Stimulated activated effector memory CD8-positive, alpha-beta T cell treated with anti-CD3 and anti-CD28 coated beads, Interleukin-12 subunit alpha, Interleukin-12 subunit beta, amount 100 ng/mL, for 72 hours (primary cell): ENCODE measurements at regions not wholly inside any gene's neighbourhood (a gene's known extent, or its start where the extent isn't known, plus 50 kb on each side); places are given as distances from the start of the nearest gene placed in this dataset.
"Not testable (repeated sequence)": the region's sequence is repeated elsewhere in the genome, so short reads cannot be mapped to it uniquely, and the experiment has no call there.

ENCODE experiments used
- ATAC-seq: fragments of 150-1000 bp; cut with Tn5 transposase; 2 replicates; pipeline ENCODE4 v1.10.0; 2021
- DNase-seq, 2 donors: peaks; one replicate each; pipeline ENCODE4 v3.0.0; 2021 to 2022; ENCODE audit warnings: low spot score in 2 of 2
- H3K27ac Mint-ChIP-seq: one replicate; pipeline ENCODE4 v1.8.0; 2022; ENCODE audit warnings: mild to moderate bottlenecking, mixed read lengths
- H3K36me3 Mint-ChIP-seq: one replicate; pipeline ENCODE4 v1.8.0; 2022; ENCODE audit warnings: mild to moderate bottlenecking, mixed read lengths
- H3K4me1 Mint-ChIP-seq: one replicate; pipeline ENCODE4 v1.8.0; 2022; ENCODE audit warnings: mixed read lengths
- H3K4me3 Mint-ChIP-seq: one replicate; pipeline ENCODE4 v1.8.0; 2022; ENCODE audit warnings: mild to moderate bottlenecking, mixed read lengths
- H3K9me3 Mint-ChIP-seq: one replicate; pipeline ENCODE4 v1.8.0; 2022; ENCODE audit warnings: mixed read lengths

DNA sequence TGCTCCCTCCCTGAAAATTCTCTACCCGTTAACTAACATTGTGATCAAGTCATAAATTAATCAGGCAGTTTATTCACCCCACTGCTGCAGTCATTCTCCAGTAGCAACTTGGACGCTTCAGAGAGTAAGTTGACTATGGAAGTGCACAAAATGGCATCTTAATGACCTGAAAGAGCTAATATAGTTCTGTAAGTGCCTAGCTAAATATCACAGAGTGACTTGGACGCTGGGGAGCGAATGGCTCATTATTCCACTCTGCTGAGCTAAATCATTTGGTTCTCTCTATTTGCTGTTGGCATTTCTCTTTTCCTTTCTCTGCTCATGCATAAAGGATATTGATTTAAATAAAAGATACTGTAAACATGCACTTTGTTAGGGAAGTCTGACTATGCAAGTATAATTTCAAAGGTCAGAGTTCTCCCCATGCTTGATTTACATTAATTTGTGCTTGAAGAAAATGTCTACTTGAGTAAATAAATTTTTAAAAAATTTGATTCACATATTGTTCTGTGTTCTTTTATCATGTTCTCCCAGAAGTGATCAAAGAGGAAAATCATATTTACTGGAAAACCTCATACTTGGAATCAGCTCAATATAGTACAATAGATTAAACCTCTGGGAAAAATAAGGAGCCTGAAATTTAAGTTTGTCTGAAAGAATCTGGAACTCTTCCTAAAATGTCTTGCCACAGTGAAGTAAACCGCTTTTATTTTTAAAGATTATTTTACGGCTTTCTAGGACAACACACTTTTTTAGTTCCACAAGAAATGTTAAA lies 169.5 kb upstream of the HAPLN1 start:
- H3K36me3 Mint-ChIP-seq: no peaks in the 10 kb centered on the region
- H3K9me3 Mint-ChIP-seq: peaks cover under 1% of the 10 kb centered on the region
- H3K4me1 Mint-ChIP-seq: no peaks in the 10 kb centered on the region
- ATAC-seq (no peak), DNase-seq (no peak)
- H3K27ac Mint-ChIP-seq: no peak overlapping the region
- H3K4me3 Mint-ChIP-seq: no peak overlapping the region

DNA sequence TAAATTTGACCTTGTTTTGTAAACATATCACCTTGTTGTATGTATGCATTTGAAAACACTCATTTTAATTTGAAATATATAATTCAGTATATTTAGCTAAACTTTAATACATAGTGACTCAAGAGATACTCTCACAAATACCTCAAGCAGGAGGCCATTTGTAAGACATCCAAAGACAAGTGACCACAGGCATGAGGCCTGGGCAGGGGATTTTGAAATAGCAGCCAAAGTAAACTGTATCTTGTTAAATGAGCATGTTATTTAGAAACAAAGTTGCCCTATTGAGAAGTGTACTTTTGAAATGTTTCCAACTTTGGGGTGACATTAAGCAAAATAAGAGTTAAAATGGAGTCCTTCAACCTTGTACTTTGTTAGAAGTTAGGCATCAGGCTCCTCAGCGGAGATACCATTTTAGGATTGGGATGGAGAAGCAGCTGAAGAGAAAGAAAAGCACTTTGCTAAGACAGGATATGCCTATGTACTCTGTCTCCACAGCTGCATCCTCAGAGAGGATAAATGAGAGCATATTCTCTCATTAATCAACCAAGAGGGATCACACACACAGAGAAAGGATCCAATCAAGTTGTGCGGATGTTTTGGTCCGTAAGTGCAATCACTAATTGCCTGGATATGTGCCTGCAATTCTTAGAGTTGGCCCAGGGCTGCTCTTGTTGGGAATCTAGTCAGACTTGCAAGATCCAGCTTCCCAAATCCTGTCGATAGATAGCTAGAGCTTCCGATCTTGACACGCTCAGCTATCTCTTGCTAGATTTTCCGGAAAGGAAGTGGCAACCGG lies 157.5 kb upstream of the HAPLN1 start:
- DNase-seq: no peak
- no peak for ATAC-seq
- no peak overlapping the region for H3K4me3 Mint-ChIP-seq
- H3K9me3 Mint-ChIP-seq: no peaks in the 10 kb centered on the region
- H3K27ac Mint-ChIP-seq: no peak overlapping the region
- H3K36me3 Mint-ChIP-seq: no peaks in the 10 kb centered on the region
- no peaks in the 10 kb centered on the region for H3K4me1 Mint-ChIP-seq

DNA sequence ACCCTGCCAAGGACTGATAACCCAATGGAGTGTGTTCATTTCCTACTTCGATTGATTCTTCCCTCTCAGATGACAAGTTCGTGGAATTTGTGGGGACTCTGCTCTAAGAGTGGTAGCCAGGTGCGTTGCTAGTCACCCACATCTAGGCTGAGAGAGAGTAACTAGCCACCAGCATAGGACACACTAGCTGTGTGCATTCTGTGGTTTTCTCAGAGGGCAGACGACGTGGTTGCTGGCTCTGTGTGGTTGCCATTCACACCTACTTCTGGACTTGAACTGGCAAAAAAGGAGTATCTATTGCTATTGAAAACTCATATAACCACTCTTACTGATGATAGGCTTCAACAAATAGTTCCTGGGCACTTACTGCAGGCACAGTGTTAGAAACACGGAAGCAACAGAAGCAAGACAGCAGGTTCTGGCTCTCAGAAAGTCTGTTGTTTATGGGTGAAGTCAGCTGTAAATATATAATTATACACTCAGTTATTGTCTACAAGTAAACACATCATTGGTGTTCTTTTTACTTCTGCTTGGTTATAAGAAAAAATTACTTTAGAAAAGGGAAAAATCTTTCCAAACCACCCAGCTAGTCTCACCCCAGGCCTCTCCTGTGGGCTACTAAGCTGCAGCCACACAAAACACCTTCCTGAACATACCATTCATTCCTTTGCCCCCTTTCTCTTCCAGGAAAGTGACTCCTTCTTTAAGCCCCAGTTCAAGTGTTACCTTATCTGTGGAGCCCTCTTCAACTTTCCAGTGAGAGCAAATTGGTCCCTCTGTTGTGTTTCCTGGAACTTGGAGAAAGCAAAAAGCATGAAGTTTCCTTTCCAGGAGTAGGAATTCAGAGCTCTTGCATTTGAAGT lies 151.1 kb upstream of the HAPLN1 start:
- no peak overlapping the region for H3K4me3 Mint-ChIP-seq
- DNase-seq (no peak), ATAC-seq (no peak)
- H3K27ac Mint-ChIP-seq: no peak overlapping the region
- peaks cover 2% of the 10 kb centered on the region for H3K9me3 Mint-ChIP-seq
- no peaks in the 10 kb centered on the region for H3K4me1 Mint-ChIP-seq
- H3K36me3 Mint-ChIP-seq: no peaks in the 10 kb centered on the region

DNA sequence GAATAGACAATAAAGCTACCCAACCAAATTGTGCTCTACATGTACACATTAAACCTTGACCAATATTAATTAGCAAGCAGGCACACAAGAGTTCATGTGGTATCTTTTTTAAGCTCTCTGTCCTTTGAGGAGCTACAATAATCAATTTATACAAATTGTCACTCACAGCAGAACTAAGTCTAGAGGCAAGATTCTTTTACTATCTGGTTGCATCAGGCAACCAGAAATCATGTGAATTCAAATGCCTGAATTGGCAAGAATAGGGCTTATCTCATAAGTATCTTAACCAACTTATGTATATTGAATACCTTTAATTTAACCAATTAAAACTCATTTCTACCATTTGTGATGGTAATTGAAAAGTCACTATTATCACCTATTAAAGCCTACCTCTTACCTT lies 145.5 kb upstream of the HAPLN1 start:
- Mint-ChIP-seq H3K36me3 (no peaks in the 10 kb centered on the region), H3K4me1 (no peaks in the 10 kb centered on the region), H3K9me3 (peaks cover 3% of the 10 kb centered on the region), H3K4me3 (no peak overlapping the region), H3K27ac (no peak overlapping the region)
- no peak for ATAC-seq
- DNase-seq: no peak

DNA sequence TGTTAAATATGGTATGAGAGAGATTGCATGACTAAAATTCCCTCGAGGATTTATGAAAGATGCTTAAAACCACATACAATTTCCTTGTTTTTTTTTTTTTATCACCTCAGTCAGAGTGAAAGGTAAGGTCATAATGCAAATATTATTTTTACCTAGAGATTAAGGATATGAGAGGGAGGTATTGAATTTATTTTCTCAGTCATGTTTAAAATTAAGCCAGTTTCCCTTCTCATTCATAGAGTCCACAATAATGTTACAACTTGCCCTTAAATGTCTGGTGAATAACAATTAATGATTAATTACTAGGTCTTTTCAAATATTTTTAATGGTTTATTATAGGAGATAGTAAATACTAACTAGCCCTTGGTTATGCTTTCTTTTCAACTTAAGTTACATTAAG lies 144.9 kb upstream of the HAPLN1 start:
- DNase-seq (no peak), ATAC-seq (no peak)
- H3K4me3 Mint-ChIP-seq: no peak overlapping the region
- H3K9me3 Mint-ChIP-seq: peaks cover 5% of the 10 kb centered on the region
- no peaks in the 10 kb centered on the region for H3K4me1 Mint-ChIP-seq
- H3K27ac Mint-ChIP-seq: no peak overlapping the region
- H3K36me3 Mint-ChIP-seq: no peaks in the 10 kb centered on the region

DNA sequence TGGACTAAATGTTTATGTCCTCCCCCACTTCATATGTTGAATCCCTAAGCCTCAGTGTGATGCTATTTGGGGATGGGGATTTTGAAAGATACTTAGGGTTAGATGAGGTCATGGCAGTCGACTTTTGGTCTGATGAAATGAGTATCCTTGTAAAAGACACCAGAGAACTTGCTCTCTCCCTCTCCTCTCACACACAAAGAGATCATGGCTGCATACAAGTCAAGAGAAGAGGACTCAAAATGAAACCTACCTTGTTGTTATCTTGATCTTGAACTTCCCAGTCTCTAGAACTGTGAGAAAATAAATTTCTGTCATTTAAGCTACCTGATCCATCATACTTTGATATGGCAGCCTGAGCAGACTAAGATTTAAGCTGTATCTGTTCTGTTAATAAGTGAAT lies 144.0 kb upstream of the HAPLN1 start:
- no peak overlapping the region for H3K4me3 Mint-ChIP-seq
- H3K4me1 Mint-ChIP-seq: no peaks in the 10 kb centered on the region
- H3K9me3 Mint-ChIP-seq: peaks cover 5% of the 10 kb centered on the region
- ATAC-seq: no peak
- no peaks in the 10 kb centered on the region for H3K36me3 Mint-ChIP-seq
- no peak for DNase-seq
- no peak overlapping the region for H3K27ac Mint-ChIP-seq

DNA sequence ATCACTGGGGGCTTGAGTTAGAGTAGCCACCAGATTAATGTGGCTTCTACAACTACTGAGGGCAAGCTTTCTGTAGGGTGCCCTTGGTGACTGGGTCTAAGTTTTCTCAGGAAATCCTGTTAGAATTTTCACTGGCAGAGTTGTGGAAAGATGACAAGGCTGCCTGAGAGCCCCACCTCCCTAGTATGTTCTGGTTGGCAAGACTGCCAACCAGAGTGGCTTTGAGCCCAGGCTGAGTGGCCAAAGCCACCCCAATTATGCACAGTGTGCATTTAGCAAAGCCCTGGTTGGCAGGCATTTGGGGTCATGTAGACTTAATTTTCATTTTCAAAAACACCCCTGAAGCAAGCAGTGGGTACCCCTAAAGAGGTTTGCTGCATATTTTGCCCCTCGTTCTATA lies 136.7 kb upstream of the HAPLN1 start:
- H3K27ac Mint-ChIP-seq: no peak overlapping the region
- no peak for DNase-seq
- no peak overlapping the region for H3K4me3 Mint-ChIP-seq
- H3K36me3 Mint-ChIP-seq: no peaks in the 10 kb centered on the region
- no peaks in the 10 kb centered on the region for H3K4me1 Mint-ChIP-seq
- H3K9me3 Mint-ChIP-seq: peaks cover 5% of the 10 kb centered on the region
- ATAC-seq: no peak

DNA sequence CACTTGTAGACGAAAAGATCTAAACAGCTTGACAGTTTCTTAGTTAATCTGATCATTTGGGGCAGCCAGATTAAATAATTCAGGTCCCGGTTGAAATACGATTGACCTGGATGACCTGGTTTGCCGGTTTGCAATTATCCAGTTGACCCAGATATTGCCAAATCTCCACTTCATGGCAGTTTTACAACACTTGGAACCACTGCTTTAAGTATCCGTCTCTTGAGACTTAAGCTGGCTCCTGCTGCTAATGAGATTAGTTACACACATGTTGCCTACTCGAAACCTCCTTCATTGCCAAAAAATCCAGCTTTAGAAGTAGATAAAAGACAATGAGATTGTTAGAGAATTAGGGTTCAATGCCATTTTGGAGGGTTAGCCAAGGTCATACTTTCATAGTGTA lies 136.2 kb upstream of the HAPLN1 start:
- DNase-seq (no peak), ATAC-seq (no peak)
- H3K4me1 Mint-ChIP-seq: no peaks in the 10 kb centered on the region
- H3K9me3 Mint-ChIP-seq: peaks cover 7% of the 10 kb centered on the region
- H3K36me3 Mint-ChIP-seq: no peaks in the 10 kb centered on the region
- no peak overlapping the region for H3K4me3 Mint-ChIP-seq
- no peak overlapping the region for H3K27ac Mint-ChIP-seq

DNA sequence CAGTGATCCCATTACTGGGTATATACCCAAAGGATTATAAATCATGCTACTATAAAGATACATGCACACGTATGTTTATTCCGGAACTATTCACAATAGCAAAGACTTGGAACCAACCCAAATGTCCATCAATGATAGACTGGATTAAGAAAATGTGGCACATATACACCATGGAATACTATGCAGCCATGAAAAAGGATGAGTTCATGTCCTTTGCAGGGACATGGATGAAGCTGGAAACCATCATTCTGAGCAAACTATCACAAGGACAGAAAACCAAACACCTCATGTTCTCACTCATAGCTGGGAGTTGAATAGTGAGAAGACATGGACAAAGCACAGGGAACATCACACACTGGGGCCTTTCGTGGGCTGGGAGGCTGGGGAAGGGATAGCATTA lies 129.8 kb upstream of the HAPLN1 start:
- peaks cover 12% of the 10 kb centered on the region for H3K9me3 Mint-ChIP-seq
- H3K36me3 Mint-ChIP-seq, H3K4me3 Mint-ChIP-seq, DNase-seq, ATAC-seq, H3K4me1 Mint-ChIP-seq, H3K27ac Mint-ChIP-seq: not testable (repeated sequence)

DNA sequence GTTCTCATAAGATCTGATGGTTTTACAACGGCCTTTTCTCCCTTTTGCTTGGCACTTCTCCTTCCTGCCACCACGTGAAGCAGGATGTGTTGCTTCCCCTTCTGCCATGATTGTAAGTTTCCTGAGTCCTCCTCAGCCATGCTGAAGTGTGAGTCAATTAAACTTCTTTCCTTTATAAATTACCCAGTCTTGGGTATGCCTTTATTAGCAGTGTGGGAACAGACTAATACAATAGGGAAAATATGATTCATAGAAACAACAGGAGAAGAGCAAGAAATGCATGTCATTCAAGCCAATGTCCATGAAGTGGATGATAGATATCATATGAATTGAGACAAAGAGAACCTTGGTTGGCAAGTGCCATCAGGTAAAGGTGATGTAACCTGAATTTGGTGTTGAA lies 128.3 kb upstream of the HAPLN1 start:
- Mint-ChIP-seq H3K27ac (no peak overlapping the region), H3K9me3 (peaks cover 12% of the 10 kb centered on the region), H3K4me1 (no peaks in the 10 kb centered on the region), H3K4me3 (no peak overlapping the region), H3K36me3 (no peaks in the 10 kb centered on the region)
- DNase-seq: no peak
- no peak for ATAC-seq

DNA sequence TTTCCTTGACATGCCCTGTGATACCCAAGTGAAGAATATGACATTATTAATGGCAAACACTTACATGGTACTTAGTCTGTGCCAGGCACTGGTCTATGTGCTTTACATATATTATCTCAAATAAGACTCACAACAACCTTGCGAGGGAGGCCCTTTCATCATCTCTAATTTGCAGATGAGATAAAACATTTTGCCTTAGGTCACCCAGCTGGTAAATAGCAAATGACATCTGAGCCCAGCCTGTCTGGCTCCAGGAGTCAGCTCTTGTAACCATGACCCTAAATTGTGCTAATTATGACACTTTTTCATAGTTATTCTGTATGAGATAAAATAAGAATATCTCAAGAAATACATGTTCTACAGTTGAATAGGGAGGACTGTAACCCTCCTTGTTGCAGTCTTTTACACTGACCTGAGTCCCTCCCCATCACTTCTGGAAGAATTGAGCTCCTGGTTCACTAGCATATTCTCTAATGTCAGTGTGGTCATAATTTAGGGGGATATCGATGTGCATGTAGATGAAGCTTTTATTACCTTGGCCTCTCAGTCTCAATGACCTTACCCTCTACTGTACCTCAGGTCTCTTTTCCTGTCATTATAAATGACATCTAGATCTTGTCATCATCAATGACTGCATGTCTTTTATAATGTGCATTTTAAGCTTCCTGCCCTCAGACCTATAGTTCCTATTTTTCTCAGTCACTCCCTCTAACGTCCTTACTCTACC lies 126.1 kb upstream of the HAPLN1 start:
- Mint-ChIP-seq H3K4me3 (no peak overlapping the region), H3K9me3 (peaks cover 10% of the 10 kb centered on the region)

DNA sequence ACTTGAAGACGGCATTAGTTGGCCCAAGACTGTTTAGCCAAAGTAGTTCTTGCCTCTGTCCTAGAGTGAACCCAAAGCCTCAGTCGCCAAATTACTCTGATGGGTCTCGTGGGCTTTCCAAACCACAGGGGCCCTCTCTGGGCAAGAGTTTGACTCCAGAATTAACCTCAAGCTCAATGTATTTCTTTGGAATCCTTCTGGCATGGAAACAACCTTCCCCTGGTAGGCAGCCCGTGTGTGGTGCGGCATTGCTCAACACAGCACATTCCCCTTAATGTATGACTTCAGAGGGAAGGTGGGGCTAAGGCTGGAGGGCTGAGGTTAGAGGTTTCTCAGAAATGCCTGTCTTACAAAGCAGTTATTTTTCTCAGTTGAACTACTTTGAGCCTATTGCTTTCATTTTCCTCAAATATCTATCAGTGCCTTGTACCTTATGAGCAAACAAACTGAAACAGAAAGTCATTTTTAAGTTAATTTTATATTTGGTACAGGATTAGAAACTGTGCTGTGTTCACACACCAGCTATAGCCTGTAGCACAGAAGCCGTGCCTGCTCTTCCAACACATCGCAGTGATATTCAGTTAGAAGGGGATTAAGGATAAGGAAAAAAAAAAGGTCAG lies 123.9 kb upstream of the HAPLN1 start:
- Mint-ChIP-seq H3K4me3 (no peak overlapping the region), H3K4me1 (no peaks in the 10 kb centered on the region), H3K9me3 (peaks cover 10% of the 10 kb centered on the region), H3K36me3 (no peaks in the 10 kb centered on the region), H3K27ac (no peak overlapping the region)
- DNase-seq (no peak), ATAC-seq (peak; percentile 83)

More for the DNA sequence above, 126.1 kb upstream of the HAPLN1 start:
- ATAC-seq (no peak), DNase-seq (no peak)
- no peak overlapping the region for H3K27ac Mint-ChIP-seq
- no peaks in the 10 kb centered on the region for H3K4me1 Mint-ChIP-seq
- H3K36me3 Mint-ChIP-seq: no peaks in the 10 kb centered on the region

DNA sequence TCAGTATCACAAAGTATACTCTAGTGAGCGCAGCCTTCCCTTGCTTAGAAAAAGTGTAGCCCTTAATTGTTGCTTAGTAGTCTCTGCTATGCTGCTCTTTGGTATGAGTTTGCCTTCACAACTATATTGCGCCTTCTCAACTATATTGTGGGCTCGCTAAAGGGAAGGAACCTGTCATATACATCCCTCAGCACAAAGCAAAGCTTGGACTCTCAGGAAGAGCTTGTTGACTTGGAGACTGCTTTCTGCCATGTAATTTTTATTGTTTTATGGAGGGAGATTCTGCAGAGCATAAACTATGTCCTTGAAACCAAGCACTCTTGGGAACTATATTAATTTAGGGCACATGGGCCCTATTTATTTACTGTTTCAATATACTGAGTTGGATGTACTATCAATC lies 119.1 kb upstream of the HAPLN1 start:
- no peaks in the 10 kb centered on the region for H3K4me1 Mint-ChIP-seq
- ATAC-seq (no peak), DNase-seq (no peak)
- H3K36me3 Mint-ChIP-seq: no peaks in the 10 kb centered on the region
- H3K27ac Mint-ChIP-seq: no peak overlapping the region
- peaks cover 7% of the 10 kb centered on the region for H3K9me3 Mint-ChIP-seq
- no peak overlapping the region for H3K4me3 Mint-ChIP-seq

DNA sequence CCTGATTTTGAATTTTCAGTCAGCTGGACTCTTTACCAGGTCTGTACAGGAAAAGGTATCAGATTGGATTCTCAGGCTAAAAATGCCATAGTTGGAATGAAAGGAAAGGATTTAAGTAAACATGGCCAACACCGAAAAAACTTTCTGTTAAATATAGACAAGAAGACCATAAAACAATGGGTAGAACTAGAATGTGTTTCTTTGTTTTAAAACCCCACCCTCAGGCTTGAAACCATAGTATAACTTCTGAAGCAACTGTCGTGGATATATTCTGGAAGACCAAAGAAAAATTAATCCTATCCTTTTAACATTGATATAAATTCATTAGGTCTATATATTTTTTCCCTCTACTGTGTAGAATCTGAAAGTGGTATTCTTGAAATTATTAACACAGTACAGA lies 118.6 kb upstream of the HAPLN1 start:
- Mint-ChIP-seq H3K4me1 (no peaks in the 10 kb centered on the region), H3K27ac (no peak overlapping the region), H3K4me3 (no peak overlapping the region), H3K36me3 (no peaks in the 10 kb centered on the region), H3K9me3 (peaks cover 9% of the 10 kb centered on the region)
- no peak for DNase-seq
- ATAC-seq: no peak
